HG03342 (cell line): ENCODE measurements at regions not wholly inside any gene's neighbourhood (a gene's known extent, or its start where the extent isn't known, plus 50 kb on each side); places are given as distances from the start of the nearest gene placed in this dataset.
"Not testable (repeated sequence)": the region's sequence is repeated elsewhere in the genome, so short reads cannot be mapped to it uniquely, and the experiment has no call there.

Experiments
- ATAC-seq: cut with Tn5 transposase; IDR thresholded peaks from one replicate; pipeline ENCODE4 v1.9.1; 2021; ENCODE audit warnings: mild to moderate bottlenecking, moderate library complexity; ENCODE audit not compliant: unreplicated experiment

DNA sequence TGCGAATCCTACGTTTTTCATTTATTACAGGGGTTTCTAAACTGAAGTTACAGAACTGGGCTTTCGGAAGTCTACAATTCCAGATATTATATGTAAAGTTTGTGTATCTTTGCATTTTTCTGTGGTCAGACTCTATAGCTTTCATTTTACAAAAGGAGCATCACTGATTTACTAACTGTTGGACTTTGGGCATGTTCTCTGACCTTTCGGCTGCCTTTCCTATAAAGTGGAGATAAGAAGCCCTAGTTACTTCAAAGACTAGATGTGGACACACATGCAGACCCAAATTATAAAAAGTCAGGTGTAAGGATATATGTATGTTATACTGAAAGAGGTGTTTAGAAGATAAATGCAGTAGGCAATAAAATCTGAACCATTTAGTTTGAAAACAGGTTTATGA lies 126.6 kb upstream of the PRKCQ start:
- ATAC-seq: no peak

- ATAC-seq: no peak
These were observed 124.8 kb upstream of the PRKCQ start for GRCh38 chr10:6704896-6705295.

DNA sequence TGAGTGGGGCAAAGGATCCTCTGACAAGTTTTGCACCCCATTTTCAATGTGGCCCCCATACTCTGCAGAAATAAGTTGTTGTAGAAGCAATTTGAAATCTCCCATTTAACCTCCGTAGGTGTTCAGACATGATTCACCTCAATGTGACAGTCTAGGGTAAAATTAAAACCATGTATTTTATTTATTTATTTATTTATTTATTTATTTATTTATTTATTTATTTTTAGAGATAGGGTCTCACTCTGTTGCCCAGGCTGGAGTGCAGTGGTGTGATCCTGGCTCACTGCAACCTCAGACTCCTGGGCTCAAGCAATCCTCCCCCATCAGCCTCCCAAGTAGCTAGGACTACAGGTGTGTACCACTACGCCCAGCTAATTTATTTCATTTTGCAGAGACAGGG lies 122.8 kb upstream of the PRKCQ start:
- ATAC-seq: not testable (repeated sequence)

DNA sequence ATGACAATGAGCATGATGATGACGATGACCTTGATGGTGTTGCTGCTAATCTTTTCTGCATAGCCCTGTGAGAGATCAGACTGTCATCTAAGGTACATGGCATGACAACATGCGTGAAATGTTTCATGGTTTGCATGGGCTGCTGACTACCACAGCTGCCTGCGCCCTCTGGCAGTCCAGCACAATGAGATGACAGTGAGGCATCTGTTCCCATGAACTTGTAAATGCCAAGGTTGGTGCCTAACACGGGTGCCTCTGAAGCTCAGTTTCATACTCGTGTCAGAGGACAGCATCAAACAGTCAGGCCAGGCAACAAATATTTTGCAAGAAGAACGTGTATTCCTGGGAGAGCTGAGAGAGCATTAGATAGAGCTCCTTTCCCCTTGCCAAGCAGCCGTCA lies 122.0 kb upstream of the PRKCQ start:
- ATAC-seq: no peak

- no peak for ATAC-seq
These were observed 121.2 kb upstream of the PRKCQ start for GRCh38 chr10:6701289-6701688.

GRCh38 chr10:6700066-6700465 lies 120.0 kb upstream of the PRKCQ start:
- no peak for ATAC-seq

- ATAC-seq: no peak
These were observed 119.3 kb upstream of the PRKCQ start for GRCh38 chr10:6699336-6699735.

- ATAC-seq: no peak
These were observed 115.4 kb upstream of the PRKCQ start for GRCh38 chr10:6695519-6695918.

DNA sequence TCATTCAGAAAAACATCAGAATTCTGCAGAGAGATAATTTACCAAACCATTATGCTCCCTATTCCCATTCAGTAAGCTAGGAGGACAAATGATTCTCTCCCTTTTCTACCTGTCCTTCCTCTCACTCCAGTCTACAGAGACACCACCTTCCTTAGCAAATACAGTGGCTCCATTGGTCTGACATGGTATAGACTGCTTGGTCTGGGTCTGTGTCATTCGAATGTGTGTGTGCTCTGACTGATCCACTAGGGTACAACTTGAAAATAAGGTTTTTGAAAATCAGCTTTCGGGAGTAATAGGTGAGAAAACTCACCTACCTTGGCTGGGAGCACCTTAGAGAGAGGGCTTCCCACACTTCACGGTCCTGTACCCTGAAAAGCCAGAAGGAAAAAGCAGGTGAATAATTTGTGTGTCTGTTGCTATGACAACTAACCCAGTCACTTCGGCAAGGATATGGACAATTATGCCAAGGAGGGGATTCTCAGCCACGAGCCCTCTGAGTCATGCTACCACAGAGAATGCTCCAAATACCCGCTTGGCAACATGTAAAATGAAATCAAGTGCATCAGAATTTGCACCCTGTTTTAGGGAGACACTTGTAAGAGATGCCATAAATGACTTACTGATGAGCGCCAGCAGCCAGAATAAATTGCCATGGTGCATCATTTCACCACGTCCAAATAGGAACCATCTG lies 114.5 kb upstream of the PRKCQ start:
- no peak for ATAC-seq

DNA sequence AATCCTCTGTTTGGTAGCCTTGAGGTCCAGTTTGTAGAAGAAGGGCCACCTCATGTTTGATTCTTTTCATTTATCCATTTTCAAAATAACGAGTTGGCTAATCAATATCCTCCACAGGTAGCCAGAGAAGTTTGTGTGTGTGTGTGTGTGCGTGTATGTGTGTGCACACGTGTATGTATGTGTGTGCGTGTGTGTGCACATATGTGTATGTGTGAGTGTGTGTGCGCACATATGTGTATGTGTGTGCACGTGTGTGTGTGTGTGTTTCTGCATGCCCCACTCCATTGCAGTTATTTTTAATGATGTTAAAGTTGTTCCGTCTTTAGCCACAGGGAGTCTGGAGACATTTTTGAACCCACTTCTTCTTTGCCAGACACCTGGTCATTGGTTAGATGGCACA lies 112.8 kb upstream of the PRKCQ start:
- ATAC-seq: no peak

DNA sequence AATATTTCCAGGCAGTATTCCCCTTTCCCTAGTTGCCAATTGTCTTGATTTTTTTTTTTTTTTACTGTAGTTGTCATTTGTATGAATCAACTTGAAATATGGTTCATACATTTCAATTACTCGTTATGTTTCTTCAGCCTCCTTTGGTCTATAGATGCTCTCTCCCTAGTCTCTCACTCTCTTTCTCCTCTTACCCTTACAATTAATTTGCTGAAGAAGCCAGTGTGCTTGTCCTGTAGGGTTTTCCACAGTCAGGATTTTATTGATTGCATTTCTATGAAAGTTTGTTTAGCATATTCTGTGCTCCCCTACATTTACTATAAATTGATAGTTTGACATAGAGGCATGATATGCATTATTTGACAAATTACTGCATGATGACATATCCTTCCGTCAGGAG lies 112.0 kb upstream of the PRKCQ start:
- ATAC-seq: no peak

DNA sequence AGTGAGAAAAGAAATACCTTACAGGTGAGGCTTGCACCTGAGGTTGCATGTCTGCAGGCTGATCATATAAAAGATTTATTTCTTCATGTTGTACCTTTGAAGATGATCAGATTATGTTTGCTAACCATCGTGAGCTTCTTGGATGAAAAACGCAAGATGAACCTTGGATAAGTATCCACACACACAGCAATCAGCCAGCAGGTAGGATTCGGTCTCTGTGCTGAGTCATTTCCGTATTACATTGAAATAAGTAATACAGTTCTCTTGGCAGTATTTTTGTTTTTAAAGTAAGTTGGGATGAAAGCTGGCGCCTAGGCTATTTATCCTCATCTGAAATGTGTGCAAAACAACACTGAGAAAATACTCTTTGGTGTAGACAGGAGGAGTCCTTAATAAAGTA lies 109.0 kb upstream of the PRKCQ start:
- ATAC-seq: no peak

DNA sequence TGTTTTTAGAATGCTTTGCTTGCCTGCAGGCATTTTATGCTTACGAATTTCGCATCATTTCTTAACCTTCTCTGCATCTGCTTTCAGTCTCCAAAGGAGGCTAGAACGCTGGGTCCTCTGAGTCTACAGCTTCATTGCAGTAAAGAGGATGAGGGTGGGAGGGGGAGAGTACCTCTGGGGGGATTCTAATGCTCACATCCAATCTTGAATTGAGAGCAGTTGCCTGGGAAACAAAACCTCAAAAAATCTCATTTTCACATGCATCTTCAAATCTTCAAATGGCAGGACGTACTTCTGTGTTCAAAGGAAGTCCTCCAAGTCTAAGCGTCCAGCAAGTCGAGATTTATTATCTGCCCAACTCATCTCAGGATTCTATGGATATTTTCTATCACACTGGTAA lies 100.7 kb upstream of the PRKCQ start:
- no peak for ATAC-seq

- ATAC-seq: no peak
These were observed 98.9 kb upstream of the PRKCQ start for GRCh38 chr10:6678956-6679355.

DNA sequence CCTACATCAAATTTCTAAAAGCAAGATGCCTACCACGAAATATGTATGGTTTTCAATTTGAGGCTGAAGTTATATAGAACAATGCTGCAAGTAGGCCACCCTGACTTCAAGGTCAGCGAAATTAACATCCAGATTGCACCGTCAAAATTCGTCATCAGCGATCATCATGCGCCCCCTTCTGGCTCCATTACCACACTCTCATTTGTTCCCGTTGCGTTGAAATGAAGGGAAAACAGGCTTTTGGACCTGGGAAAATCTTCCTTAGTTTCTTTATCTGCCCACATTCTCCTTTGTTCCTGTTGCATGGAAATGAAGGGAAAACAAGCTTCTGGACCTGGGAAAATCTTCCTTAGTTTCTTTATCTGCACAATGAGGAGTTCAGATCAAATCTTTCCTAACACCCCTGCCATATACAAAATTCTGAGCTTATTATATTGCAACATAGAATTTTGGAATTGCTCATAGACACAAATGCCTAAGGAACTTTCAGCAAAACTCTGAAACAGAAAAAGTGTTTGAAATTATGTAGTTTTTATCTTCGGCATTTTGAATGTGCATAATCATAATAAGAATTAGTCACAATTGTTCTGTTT lies 98.2 kb upstream of the PRKCQ start:
- ATAC-seq: no peak

DNA sequence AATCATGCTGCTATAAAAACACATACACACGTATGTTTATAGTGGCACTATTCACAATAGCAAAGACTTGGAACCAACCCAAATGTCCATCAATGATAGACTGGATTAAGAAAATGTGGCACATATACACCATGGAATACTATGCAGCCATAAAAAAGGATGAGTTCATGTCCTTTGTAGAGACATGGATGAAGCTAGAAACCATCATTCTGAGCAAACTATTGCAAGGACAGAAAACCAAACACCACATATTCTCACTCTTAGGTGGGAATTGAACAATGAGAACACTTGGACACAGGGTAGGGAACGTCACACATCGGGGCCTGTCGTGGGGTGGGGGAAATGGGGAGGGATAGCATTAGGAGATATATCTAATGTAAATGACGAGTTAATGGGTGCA lies 97.1 kb upstream of the PRKCQ start:
- not testable (repeated sequence) for ATAC-seq

GRCh38 chr10:6674291-6674690 lies 94.2 kb upstream of the PRKCQ start:
- no peak for ATAC-seq

GRCh38 chr10:6671976-6672375 lies 91.9 kb upstream of the PRKCQ start:
- no peak for ATAC-seq

DNA sequence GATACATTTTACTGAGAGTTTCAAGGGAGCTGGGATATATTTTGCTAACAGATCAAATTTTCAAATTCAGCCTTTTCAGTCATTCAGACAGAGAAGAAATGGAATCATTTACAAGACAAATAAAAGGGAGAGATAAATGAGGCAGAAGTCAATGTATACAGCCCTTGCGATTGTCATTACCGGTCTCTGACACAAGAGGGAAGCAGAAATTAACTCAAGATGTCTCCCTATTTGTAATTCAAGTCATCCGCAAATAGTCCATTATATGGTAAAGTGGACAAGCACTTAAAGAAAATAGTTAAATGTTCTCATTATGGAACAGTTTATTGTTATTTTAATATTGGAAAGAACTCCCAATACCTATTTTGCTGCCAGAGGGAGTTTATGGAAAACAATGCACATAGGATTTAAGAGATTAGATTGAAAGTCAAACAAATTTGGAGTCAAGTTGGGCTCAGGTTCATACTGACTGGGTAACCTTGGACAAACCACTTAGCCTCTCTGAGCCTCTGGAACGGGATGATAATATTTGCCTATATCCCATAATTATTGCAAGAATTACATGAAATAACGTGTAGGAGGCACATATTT lies 89.3 kb upstream of the PRKCQ start:
- ATAC-seq: no peak

DNA sequence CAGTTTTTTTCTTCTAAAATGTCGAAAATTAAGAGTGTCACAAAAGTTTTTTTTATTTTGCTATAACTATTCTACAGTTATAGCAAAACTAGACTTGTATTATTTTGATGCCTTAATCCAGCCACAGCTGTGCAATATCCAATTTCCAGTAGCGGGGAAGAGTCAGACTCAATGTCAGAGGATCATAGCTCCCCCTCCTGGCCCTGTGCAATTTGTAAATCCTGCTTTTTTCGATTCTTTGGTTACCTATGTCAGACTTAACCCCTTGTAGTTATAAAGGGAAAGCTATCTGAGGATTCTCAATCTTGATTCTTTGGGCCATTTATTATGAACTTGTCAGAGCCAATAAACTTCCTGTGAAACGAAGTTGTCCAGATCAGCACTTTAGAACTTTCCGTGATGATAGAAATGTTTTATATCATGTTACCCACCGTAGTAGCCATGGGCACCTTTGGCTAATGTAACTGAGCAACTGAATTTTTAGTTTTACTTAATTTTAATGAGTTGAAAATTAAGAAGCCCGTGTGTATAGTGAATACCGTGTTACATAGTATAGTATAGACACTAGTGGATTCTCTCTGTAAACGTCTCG lies 87.7 kb upstream of the PRKCQ start:
- no peak for ATAC-seq

- no peak for ATAC-seq
These were observed 87.1 kb upstream of the PRKCQ start for GRCh38 chr10:6667150-6667549.

DNA sequence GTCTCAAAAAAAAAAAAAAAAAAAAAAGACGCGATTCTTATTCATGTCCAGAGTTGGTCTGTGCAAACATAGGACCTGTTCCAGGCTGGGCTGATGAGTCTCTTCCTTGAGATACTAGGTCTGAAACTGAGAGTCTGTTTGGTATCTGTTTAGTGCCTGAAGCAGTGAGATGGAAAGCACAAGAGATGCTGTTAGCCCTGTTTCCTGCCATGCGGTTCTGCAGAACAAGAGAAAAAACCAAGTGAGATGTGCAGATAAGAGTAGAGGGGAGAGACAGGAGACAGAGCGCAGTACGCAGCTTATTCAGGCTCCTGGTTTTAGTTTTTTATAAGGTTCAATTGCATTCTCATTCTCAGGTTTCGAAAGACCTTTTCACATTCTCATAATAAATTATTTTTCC lies 85.8 kb upstream of the PRKCQ start:
- no peak for ATAC-seq
